ENCODE measurements at regions not wholly inside any gene's neighbourhood (a gene's known extent, or its start where the extent isn't known, plus 50 kb on each side); places are given as distances from the start of the nearest gene placed in this dataset.
"Not testable (repeated sequence)": the region's sequence is repeated elsewhere in the genome, so short reads cannot be mapped to it uniquely, and the experiment has no call there.

DNA sequence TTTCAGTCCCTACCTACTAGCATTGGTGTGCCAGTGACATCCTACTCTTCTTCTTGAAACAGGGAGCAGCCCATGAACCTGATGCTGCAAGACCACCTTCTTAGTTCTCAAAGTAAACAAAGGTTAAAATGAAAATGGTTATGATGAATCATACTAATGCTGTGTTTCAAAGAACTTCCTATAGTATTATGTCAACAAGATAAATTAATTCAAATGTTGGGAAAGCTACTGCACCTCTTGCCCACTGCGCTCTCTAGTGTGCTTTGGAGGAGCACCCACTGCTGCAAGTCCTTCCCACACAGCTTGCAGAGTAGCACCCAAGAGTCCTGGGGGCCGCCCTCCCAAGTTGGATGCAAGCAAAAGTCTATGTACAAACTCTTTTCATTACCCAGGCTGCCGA, 81.1 kb downstream of the CD200R1L start:
- no peak for DNase-seq (ENCODE audit: low read depth, low spot score)

- DNase-seq (ENCODE audit: low read depth, low spot score) = no peak
Observed at GRCh38 chr3:112763258-112763657, 83.4 kb downstream of the CD200R1L start.

DNA sequence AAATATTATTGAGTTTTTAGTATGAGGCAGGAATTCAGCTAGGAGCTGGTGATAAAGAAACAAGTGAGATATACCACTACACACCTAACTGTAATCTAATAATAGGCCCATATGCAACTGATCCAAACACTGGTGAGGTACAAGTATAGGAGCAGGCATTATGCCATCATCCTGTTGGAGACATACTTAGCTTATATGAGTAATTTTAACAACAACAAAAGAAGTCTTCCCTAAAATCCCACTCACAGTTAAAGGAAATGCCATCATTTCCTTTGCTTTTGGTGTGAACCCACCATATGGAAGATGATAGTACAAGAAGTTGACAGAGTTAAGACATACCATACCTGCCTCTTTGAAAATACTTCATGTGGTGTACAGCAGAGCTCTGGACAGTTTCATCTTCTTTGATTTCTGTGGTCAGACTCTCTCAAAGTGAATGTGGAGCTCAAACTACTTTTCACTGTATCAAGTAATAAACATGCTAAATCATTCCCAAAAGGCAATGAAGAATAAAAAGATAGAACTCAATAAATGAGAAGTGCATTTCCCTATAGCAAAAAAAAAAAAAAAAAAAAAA, 85.5 kb downstream of the CD200R1L start:
- DNase-seq (ENCODE audit: low read depth, low spot score) = no peak

DNA sequence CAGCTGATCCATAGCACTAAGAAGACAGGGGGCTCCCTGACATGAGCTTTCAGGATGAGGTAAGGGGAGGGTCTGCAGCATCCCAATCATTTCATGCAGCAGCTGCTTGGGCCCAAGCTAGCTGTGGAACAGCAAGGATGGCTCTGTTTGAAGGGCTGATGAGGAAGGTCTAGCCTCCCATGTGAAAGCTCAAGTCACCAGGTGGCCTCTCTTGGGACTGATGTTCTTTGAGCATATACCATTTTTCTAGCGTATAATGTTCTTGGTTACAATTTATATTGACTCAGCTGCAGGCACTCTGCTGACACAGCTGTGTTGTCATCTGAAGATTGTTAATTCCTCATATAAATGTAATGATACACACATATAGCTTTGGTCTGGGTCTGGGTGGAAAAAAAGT, 87.0 kb downstream of the CD200R1L start:
- DNase-seq (ENCODE audit: low read depth, low spot score) = no peak

DNA sequence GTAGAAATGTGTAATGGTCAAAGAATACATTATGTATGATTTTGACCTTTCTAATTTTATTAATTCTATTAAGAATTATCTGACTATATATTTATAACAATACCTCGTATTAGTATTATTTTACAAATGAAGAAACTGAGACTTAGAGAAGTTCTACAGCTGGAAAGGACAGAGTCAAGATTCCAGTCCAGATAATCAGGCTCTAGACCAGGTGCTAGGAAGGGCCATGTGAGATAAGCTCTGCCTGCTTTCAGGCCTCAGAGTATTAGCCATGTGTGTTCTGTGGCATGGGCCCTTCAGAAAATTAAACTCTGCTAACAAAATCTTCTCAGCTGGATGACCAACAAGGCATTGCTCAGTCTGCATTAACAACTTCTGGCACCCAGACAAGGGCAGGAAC, 87.5 kb downstream of the CD200R1L start:
- DNase-seq (ENCODE audit: low read depth, low spot score) = no peak

DNA sequence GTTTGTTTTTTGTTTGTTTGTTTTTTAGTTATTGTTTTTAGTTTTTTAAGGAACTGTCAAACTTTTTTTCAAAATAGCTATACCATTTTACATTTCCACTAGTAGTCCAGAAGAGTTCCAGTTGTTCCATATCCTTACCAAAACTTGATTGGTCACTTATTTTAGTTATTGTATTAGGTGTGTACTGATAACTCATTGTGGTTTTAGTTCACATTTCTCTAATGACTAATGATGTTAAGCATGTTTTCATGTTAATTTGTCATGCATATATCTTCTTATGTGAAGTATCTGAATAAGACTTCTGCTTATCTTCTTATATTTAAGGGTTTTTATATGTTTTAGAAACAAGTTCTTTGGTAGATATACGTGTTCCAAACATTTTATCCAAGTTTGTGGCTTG, 89.5 kb downstream of the CD200R1L start:
- no peak for DNase-seq (ENCODE audit: low read depth, low spot score)

GRCh38 chr3:112755845-112756613, 90.6 kb downstream of the CD200R1L start:
- no peak for DNase-seq (ENCODE audit: low read depth, low spot score)

DNA sequence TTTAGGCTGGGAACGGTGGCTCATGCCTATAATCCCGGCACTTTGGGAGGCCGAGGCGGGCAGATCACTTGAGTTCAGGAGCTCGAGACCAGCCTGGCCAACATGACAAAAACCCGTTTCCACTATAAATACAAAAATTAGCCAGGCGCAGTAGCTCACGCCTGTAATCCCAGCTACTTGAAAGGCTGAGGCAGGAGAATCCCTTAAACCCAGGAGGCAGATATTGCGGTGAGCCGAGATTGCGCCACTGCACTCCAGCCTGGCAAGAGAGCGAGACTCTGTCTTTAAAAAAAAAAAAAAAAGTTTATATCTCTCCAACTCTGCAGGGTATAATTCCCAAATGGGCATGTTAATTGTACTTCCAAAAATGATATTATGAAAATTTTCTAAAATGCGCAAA, 91.6 kb downstream of the CD200R1L start:
- DNase-seq (ENCODE audit: low read depth, low spot score) = not testable (repeated sequence)

GRCh38 chr3:112751564-112752512, 94.8 kb downstream of the CD200R1L start:
- DNase-seq (ENCODE audit: low read depth, low spot score) = no peak

DNA sequence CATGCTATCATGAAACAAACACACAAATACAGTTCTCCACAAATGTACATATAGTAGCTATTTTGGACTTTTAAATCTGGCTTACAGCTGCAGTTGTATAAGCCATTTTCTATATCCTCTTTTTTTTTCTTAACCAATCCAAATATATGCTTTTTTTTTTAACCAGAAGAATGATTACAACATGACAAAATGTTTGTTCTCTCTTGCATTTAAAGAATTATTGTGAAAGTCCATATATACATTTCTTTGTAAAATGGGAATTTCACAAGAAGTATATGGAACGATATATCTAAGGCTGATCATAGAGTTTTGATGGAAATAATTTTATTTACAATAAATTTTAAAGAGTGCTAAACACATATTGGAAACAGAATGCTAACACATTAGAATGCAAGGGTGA, 95.6 kb downstream of the CD200R1L start:
- no peak for DNase-seq (ENCODE audit: low read depth, low spot score)

DNA sequence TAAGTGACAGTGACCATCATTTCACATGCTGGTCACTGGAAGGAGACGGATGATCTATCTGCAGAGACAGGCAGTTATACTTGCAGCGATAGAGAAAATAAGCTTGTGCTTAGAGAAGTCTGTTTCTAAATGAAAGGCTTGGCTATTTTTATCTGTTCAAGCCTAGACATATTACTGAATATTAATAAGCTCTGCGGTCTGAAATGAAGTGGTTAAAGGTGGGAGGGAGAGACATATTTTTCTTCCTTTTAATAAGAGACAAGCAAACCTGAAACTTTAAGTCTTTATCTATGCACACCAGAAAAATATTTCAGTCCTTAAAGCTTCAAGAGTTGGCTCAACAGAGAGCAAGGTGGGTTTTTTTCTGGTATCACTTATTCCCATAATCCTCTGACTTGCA, 99.0 kb downstream of the CD200R1L start:
- DNase-seq (ENCODE audit: low read depth, low spot score) = no peak

DNA sequence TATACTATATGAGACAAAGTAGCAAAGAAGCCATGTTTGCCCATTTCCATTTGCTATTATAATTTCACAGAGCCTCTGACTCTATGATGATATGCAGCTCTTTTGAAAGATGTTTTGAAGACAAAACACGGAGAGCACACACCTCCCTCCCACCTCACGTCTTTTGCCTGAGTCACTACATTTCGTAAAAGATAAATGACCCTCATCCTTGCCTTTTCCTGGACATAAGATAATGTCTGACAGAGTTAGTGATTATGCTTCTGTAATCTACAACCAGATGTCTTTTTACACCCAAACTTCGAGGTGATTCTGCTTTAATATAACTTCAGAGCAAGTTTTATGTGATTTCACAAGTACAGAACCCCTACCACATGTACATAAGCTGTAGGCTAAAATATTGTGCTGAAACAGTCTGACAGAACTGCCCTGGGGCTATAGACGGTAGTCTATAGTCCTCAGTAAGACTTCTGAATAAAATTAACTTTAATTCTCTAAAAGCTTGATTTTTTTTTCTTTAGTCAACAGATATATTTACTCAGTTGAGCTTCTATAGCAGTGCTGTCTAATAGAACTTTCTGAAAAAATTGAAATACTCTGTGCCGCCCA, 99.9 kb downstream of the CD200R1L start:
- DNase-seq (ENCODE audit: low read depth, low spot score) = no peak

GRCh38 chr3:112745567-112746248, 101.0 kb downstream of the CD200R1L start:
- no peak for DNase-seq (ENCODE audit: low read depth, low spot score)

DNA sequence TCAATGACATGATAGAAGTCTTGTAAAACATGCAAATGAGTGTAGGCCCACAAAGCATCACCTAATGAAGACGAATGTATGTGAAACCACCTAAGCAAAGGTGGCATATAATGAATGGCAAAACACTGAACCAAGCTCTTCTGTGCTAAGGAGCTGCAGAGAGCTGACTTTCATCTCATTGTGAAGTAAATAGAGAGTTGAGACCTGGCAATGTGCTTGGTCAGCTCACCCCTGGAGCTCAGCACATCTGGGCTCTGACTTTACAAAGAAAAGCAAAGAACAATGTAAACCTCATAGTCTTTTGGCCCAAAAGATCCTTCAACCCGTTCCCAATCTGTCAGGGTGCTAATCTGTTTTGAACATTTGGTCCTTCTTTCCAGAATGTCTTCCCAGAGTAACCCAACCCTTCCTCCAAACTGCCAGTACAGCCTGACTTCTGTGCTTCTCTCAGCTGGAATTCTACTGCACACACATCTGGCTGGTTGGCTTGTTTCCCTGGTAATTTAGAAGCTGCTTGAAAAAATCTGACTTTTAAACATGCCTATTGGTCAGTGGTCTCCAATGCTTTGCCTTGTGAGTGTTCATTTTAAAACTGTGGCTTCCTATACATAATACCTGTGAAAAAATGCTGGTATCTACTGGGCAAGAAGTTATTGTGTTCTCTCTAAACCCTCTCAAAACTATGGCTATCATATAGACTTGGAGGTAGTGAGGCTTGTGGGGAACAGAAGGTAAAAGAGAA, 101.7 kb downstream of the CD200R1L start:
- peak; percentile 21 for DNase-seq (ENCODE audit: low read depth, low spot score)

GRCh38 chr3:112744106-112744505, 102.6 kb downstream of the CD200R1L start:
- no peak for DNase-seq (ENCODE audit: low read depth, low spot score)

DNA sequence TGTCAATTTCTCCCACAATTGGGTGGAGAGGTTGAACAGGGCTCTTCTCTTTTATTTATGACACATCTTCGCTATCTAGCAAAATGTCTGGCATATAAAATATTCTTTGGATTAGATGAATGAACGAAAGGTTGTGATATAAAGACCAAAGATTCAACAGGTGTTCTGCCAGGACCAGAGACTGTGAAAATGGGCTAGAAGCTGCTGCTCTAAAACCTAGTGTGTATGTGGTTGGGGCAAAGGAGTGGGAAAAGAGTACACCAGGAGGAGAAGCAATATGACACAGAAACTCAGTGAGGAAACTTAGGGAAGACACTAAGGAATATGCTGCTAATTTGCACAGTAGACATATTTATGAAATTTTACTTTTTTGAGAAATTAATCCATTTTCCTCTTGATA, 102.0 kb upstream of the CCDC80 start:
- DNase-seq (ENCODE audit: low read depth, low spot score) = no peak

DNA sequence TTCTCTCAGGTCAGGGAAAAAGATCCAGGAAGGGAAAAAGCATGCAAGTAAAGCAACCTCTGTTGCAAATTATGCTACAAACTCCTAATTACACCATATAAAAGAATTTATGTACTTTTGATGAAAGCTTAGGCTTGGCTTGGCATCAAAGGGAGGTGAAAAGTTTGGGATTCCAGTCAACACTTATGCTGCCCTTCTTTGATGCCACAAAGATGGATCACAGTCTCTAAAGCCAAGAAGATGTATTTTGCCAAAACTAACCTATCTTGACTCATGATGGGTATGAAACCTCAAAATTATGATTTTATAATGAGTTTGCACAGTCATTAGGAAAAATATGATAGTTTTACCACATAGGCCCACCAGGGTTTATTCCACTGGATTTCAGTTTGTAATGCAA, 101.0 kb upstream of the CCDC80 start:
- DNase-seq (ENCODE audit: low read depth, low spot score) = no peak

- DNase-seq (ENCODE audit: low read depth, low spot score) = no peak
Observed at GRCh38 chr3:112740835-112741234, 99.9 kb upstream of the CCDC80 start.

- DNase-seq (ENCODE audit: low read depth, low spot score) = no peak
Observed at GRCh38 chr3:112739252-112739965, 98.5 kb upstream of the CCDC80 start.

GRCh38 chr3:112738366-112738765, 97.4 kb upstream of the CCDC80 start:
- DNase-seq (ENCODE audit: low read depth, low spot score) = no peak
